ENCODE measurements at regions not wholly inside any gene's neighbourhood (a gene's known extent, or its start where the extent isn't known, plus 50 kb on each side); places are given as distances from the start of the nearest gene placed in this dataset.

- TF ChIP-seq ZNF197 (CRISPR knock-in tag; IDR thresholded peaks at IDR 0.05; ENCODE audit: low read depth) (no peak), FOXP1 (CRISPR knock-in tag; IDR thresholded peaks at IDR 0.05) (no peak), ARNT (IDR thresholded peaks at IDR 0.05) (no peak)
These were observed 226.7 kb upstream of the NAV3 start (continued) for GRCh38 chr12:77603946-77604345.

GRCh38 chr12:77601069-77601468 lies 229.6 kb upstream of the NAV3 start:
- CTCF ChIA-PET (ENCODE audit: low intra/inter-chr PET ratio), result no interaction called here
- H3K4me3 ChIP-seq, result no peak overlapping the region
- no peak overlapping the region for H3K4me2 ChIP-seq (ENCODE audit: insufficient read depth, low read length)
- intact Hi-C loops (cut with micrococcal nuclease) (no loop called here), in situ Hi-C loops (cut with MboI) (no loop called here)
- H3K36me3 ChIP-seq (ENCODE audit: control insufficient read depth, insufficient read depth, low read length), result no peaks in the 10 kb centered on the region
- H4K20me1 ChIP-seq (replicated peaks; ENCODE audit: control insufficient read depth, insufficient read depth, low read length), result no peaks in the 10 kb centered on the region
- TF ChIP-seq RFX1 (IDR thresholded peaks at IDR 0.05), result no peak
- no peak for TF ChIP-seq HMBOX1 (IDR thresholded peaks at IDR 0.05)
- no peak for TF ChIP-seq ZNF347 (CRISPR knock-in tag; IDR thresholded peaks at IDR 0.05; ENCODE audit: low read depth)
- no peak for TF ChIP-seq ETV1 (tag; conservative IDR thresholded peaks at IDR 0.05; ENCODE audit: low read depth)
- TF ChIP-seq NFYB (IDR thresholded peaks at IDR 0.05; ENCODE audit: extremely low read depth, insufficient read length), result no peak
- H3K4me1 ChIP-seq (replicated peaks in 1 of 2; ENCODE audit: control insufficient read depth in 2 of 2, insufficient read depth in 2 of 2, low read length in 2 of 2), result no peaks in the 10 kb centered on the region
- H3K9me1 ChIP-seq (ENCODE audit: control insufficient read depth, insufficient read depth, low read length), result no peaks in the 10 kb centered on the region
- no TSS peak for BruUV-seq (replicated peaks)
- no peaks in the 10 kb centered on the region for H3K27me3 ChIP-seq (ENCODE audit: control insufficient read depth in 2 of 2, insufficient read depth in 2 of 2, low read length in 2 of 2)
- no peak overlapping the region for H2AFZ ChIP-seq (ENCODE audit: low read depth, low read length)
- DNase-seq (ENCODE audit: extremely low read depth in 1 of 4, low spot score in 3 of 4) (no peak), FAIRE-seq (no peak), ATAC-seq (no peak)
- no peaks in the 10 kb centered on the region for H3K79me2 ChIP-seq (ENCODE audit: control insufficient read depth, insufficient read depth, low read length)
- no peak overlapping the region for H3K9ac ChIP-seq (ENCODE audit: insufficient read depth in 1 of 2, low read depth in 2 of 2, low read length in 2 of 2)
- H3K27ac ChIP-seq (ENCODE audit: extremely low read depth, low read depth, low read length), result no peak overlapping the region
- WGBS (ENCODE audit: insufficient coverage, low coverage, missing lambda C conversion rate), result 0% methylated on average over 2 of the region's 2 CpGs
- POLR2A ChIA-PET, result no interaction called here
- H3K9me3 ChIP-seq (replicated peaks; ENCODE audit: control insufficient read depth, insufficient read depth, low read depth, low read length), result no peaks in the 10 kb centered on the region
